ENCODE measurements at regions not wholly inside any gene's neighbourhood (a gene's known extent, or its start where the extent isn't known, plus 50 kb on each side); places are given as distances from the start of the nearest gene placed in this dataset.

DNA sequence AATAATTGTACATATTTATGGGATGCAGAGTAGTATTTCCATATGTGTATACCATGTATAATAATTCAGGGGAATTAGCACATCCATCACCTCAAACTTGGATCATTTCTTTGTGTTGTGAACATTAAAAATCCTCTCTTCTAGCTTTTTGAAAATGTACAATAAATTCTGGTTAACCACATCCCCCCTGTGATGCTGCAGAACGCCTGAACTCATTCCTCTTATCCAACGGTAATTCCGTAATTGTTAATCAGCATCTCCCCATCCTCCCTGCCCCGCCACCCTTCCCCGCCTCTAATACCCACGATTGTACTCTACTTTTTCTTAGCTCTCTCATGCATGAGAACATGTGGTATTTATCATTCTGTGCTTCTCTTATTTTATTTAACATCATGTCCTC, 127.7 kb upstream of the ANKRD55 start:
- DNase-seq, result no peak

DNA sequence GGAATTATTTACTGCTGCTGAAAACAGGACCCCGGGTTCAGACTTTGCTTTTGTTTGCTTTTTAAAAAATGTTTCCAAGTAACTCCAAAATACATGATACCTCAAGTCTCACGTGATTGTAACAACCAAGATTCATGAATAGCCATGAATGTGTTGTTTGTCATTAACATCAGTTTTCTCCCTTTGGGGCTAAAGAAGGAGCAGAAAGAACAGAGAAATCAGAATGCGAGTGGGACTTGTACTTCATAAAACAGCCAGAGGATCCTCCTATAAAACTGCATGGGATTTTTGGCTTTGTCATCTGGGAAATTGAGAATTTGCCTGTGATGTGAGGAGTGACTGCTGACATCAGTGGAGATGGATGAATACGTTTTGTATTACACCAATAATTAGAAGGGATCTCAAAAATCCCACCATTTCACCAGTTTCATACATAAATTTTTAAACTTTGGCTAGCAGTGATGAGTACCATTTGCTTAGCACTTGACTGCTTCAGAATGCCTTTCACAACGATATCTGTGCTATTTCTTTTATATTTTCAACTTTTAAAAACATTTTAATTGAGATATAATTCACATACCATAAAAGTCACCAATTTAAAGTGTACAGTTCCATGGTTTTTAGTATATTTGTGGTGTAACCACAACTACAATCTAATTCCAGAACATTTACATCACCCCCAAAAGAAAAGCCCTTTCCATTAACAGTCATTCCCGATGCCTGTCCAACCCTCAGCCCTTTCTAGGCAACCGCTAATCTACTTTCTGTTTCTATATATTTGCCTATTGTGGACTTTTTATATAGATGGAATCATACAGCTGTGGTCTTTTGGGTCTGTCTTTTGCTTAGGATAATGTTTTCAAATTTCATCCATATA, 126.9 kb upstream of the ANKRD55 start:
- DNase-seq, result no peak

DNA sequence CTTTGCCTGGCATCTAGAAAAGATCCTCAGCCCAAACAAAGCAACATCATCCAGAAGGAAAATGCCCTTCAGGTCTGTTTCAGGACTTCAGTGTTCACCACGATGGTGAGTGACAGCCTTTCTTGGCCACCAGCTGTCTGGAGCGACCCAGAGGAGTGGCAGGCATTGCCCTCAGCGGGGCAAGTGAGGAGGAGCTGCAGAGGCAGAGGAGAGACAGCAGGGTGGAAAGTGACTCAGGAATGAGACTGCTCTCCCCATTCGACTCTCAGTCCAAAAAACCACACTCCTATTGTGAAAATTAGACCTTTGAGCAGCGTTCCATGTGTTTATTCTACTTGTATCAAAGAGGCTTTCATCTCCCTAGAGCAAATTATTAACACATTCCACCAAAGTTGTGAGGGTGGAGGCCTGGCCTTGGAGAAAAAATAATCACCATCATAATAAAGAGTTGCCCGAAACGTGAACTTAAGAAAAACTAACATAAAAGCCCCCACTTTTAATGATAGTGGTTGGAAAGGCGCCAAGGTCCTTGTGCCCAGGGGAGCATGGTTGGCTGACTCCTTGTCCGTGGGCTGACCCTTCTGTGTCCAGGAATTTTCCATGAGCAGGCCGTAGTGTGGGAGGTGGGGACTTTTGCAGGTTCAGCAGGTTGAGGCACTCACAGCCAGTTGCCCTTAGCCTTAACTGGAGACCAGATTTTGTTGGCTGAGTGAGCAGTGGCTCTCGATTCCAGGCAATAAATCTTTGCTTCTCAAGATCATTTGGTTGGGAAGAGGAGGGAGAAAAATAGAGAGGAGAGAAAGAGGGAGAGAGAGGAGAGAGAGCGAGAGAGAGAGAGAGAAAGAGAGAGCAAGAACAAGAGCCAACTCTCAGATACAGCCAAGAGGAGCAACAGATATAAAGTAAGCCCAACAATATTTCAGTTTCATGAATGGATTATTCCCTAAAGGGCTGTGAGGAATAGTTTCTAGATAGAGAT, 125.9 kb upstream of the ANKRD55 start:
- no peak for DNase-seq

DNA sequence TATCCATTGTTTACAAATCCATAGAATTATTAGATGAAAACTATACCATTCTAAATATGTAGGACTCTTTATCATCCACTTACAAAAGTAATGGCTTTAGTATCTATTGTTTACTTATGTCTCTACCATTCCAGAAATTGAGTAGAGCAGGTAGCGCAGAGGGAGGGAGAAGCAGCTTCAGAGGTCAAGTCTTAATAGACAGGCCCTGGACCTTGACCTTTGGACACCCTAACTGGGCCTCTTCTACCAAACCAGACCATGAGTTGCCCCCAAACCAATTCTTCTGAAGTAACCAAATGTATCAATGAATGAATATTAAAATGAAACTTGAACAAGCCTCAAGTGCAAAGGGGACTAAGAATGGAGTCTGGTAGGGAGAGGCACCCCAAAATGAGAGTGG, 124.9 kb upstream of the ANKRD55 start:
- no peak for DNase-seq

DNA sequence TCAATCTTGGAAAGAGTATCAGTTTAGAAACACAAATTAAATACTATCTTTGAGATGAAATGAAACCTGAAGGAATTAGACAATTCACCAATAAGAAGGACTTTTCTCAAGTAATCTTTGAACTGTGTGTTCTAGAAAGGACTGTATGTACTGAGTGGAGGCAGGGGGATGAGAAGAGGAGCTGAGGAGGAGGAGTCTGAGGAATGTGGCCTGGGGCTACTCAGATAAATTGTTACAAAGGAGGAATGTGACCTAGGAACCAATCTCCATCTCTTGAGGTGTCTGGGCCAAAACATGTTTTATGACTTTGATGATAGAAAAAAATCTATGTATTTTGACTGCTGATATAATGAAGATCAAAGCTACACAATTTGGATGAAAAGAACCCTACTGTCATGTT, 124.3 kb upstream of the ANKRD55 start:
- no peak for DNase-seq

DNA sequence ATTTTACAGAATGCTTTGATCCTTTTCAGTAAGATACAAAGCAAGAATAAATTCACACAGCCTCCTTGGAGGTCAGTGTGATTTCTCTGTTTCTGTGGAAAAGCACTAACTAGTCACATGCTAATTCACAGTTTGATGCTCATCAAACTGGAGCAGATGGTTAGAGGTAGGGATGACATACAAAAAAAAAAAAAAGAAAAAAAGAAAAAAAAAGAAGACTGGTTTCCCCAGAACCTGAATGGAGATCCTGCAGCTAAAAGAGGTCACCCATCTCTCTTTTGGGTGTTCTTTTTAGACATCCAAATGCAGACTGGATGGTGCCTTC, 123.7 kb upstream of the ANKRD55 start:
- no peak for DNase-seq

DNA sequence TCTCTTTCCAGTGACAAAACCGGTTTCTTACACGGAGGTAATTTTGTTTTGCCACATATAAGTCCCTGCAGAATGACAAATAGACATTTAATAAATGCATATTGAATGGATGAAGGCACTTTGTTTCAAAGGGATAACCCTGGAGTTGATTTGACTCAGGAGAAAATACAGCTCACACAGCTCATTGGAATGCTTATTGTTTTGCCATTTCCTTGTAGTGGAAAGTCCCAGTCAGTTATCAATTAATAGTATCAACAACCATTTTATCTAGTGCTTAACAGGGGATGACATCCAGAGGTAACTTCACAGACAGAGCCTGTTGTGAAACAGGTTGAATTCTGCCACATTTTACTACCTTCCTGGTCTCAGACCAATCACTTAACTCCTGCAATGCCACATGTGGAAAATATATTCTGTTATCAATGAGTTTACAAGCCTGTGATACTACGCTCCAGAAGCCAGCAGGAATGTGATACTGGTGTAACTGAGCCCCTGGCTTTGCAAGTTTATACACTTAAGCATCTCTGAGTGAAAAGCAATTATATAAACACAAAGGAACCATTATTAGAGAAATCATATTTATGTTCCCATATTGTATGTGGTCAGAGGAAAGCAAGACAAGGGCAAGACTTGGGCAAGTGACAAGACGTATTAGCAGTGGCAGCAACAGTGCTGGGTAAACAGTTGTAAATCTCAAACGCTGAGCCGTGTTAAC, 123.1 kb upstream of the ANKRD55 start:
- DNase-seq, result no peak

DNA sequence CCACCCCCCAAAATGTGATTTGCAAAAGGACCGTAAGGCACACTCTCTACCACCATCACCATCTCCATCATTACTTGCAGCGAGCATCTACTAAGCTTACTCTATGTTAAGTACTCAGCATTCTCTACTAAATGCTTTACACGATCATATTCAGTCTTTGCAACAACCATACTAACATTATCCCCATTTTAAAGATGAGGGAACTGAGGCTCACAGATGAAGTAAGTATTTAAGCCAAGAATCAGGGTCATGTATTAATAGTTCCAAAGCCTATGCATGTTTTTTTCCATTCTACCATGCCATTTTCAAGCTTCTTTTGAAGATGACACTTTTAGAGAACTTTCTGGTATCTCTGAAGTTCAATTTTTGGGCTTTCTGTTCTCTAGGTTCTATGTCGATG, 121.7 kb upstream of the ANKRD55 start:
- no peak for DNase-seq

DNA sequence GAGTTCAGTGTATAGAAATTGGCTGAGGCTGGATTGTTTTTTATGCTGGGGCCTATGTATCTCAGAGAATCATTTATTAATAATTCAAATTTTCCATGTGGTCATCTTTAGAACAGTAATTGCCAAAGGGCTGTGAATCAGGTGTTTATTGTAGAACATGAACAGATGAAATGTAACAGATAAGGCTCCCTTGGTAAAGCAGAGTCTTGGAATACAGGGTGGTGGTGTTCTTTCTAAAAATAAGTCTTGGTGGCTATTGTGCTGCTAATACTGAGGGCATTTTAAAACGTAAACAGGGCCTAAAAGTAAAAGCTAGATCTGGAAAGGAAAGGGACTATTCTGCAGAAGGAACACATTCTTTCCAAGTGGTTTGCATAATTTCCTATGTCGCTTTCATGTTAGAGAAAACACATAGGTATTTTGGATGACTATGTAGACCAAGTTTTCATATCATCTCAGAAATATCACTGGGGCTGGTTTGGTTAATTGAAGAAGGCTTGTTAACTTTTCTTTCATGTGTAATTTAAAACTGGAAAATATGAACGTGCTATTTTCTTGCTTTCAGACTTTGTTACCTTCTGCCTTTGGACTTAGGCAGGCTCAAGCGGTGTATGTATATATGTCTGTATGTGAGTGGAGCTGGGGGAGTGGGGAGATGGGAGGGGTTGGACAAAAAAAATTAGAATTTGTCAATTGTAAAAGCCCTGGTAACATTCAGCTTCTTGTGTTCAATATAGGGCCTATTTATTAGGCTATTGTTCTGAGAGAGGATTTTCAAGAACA, 119.9 kb upstream of the ANKRD55 start:
- no peak for DNase-seq

DNA sequence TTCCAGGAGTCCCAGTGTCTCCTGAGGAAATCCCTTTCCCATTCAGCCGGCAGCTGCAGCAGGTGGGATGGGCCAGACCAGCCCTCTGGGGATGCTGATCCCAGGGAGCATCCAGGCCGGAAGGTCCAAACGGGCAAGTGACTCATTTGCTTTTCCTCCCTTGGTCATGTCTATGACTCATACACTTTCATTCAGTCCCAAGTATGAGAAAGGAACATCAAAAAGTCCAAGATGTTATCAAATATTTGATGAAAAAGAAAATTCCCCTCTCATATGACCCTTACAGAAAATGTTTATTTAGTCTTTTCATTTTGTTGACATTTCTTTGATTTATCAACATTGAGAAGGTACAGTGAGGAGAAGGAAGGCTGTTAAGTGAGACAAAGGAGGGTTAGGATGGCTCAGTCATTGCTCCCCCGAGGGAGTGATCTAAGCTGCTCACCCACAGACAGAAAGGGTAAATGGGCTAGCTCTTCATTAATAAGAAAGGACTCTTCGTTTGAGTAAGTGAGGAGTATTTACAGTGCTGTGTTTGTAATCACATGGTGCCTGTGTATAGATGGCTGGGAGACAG, 117.6 kb upstream of the ANKRD55 start:
- DNase-seq, result no peak

DNA sequence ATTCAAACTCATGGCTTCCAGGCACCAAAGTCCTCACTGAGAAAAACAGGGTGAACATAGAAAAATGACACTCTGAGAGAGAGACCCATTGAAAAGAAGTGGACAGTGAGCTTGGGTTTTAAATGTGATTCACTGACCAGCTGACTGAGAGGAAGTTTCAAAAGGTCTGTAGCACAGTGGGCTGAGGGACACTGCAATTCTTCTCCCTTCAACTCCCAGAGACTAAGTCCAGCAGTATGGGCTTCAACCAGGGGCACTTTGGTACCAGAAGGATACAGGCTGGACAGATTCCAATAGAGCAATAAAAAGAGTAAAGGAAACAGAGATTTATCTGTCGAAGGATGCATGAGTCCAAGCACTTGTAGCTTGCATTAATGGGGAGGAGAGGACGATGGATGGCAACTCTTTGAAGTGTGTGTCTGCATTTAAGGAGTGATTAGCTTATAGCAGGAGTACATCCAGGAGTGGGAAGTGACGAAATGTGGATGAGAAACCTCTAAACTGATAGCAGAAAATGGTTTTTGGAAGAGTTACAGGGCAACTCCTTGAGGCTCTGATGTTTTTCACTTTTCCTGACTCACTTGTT, 117.0 kb upstream of the ANKRD55 start:
- DNase-seq, result no peak

DNA sequence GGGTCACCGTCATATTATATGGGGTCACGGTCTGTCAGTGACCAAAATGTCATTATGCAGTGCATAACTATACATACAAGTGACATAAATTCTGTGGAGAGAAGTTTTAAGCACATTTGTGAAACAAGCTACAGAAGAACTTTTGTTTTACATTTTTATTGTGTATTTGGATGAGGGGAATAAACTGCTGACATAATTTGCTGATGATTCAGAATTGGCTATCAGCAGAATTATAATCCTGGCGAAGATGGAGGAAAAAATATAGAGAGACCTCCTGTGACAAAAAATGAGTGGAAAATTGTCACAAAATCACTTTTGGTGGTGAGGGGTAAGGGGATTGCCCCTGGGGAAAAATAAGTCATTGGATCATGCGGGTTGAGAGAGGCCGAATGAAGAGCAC, 116.3 kb upstream of the ANKRD55 start:
- DNase-seq, result no peak

DNA sequence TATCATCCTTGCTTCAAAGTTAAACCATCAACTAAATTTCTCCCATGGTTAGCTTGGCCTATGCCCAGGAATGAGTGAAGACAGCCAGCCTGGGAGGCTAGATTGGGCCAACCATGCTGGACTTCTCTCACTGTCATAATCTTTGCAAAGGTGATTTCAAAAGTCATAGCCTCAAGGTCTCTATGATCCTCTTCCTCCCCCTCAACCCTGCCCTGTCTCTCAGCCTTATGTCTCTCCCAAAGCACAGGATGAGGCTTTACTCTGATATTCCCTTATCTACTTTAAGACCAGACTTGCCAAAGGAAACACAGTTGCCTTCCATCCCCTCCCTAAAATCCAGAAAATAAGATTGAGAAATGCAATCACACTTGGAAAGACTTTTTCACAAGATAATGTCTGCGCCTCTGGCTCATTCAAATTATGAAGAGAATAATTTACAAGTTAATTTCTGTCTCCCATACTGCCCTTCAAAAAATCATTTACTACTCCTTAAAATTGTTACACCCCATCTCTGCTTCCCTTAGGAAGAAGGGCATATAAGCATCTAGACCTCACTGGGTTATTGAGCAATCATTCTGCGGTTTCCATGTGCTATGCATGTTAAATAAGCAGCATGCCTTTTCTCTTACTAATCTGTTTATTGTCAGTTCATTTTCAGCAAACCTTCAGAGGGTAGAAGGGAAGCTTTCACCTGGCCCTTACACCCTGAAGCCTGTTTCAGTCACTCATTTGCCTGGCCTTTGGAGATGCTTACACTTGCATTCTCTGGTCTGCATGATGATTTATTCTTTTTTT, 113.8 kb upstream of the ANKRD55 start:
- DNase-seq, result no peak

DNA sequence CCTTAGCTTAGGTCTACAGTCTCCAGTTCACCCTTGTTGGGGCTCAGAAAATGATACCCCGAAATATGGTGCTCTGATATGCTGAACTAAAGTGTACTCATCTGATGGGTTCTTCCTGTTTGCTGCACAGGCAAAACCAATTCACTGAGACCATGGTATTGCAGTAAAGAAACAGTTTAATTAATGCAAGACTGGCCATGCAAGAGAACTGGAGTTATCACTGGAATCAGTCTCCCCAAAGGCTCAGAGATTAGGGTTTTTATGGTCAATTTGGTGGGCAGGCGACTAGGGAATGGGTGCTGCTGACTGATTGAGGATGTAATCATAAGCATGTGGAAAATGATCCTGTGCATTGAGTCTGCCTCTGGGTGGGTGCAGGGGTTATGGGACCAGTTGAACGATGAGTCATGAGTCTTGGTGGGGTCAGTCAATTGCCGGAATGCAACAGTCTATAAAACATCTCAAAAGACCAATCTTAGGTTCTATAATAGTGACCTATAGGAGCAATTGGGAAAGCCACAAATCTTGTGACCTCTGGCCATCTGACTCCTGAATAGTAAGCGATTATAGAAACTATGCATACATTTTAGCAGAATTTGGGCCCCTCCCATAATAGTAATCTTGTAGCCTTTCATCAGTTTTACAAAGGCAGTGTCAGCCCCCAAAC, 113.0 kb upstream of the ANKRD55 start:
- DNase-seq, result no peak

DNA sequence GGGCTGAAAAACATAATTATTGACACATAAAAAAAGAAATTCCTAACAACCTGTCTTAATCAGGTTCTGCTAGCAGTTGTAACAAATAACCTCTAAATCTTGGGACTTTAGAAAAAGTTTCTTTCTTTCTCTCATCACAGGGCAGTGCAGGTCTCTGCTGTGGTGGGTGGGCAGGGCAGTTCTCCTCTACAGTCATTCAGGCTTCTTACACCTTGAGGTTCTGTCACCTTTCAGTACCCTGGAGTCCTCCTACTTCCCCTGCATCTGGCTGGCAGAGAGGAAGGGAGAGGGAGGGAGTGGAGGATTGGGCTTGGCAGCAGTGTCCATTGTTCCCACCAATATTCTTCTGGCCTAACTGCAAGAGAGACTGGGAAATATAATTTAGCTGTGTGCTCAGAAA, 112.2 kb upstream of the ANKRD55 start:
- no peak for DNase-seq

DNA sequence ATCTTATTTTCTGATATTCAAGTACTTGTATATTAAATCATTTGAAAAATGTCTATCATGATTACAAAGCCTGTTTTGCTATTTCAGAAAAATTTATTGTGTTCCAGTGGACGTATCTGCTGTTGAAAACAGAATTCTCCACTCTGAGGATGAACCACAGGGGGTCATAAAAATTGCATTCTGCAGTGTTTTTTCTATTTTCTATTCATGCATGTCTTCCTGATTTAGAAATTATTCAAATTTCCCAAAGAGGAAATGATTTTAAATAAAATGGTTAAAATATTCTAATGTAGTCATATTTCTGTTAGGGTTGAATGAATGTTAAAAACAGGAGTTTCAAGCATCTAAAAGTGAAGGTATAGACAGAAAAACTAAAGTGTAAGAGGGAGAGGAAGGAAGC, 111.5 kb upstream of the ANKRD55 start:
- no peak for DNase-seq

DNA sequence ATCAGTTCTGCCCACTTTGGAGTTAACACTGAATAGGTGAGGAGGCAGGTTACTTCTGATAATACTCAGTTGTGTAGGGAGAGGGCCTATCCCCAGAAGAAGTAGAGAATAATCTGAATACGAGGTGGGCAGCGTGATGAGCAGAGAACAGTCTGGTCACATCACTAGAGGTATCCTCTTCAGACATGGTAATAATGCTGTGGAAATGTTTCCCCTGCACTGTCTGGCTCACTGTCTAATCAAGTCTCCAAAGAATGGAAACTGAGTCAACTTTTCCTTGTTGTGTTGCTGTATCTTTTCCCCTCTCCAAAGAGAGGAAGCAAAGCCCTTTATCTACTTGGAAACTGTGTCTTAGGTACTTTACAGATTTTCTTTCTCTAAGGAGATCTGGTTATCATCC, 110.9 kb upstream of the ANKRD55 start:
- no peak for DNase-seq

DNA sequence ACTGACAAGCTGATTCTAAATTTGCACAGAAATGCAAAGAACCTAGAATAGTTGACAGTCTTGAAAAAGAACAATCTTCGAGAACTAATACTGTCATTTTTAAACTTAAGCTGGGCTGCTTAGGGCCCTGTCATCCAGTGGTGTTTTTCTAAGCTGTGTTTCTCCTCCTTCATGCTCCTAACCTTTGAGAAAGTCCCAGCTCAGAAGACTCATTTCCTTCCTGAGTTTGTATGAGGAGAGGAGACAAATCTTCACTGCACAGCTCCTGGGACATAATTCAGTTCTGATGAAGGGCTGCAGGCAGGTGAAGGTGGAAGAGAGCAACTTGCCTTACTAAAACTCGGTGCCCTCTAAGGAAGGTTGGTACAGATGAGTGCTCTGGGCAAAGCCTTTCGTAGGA, 109.5 kb upstream of the ANKRD55 start:
- DNase-seq, result no peak

DNA sequence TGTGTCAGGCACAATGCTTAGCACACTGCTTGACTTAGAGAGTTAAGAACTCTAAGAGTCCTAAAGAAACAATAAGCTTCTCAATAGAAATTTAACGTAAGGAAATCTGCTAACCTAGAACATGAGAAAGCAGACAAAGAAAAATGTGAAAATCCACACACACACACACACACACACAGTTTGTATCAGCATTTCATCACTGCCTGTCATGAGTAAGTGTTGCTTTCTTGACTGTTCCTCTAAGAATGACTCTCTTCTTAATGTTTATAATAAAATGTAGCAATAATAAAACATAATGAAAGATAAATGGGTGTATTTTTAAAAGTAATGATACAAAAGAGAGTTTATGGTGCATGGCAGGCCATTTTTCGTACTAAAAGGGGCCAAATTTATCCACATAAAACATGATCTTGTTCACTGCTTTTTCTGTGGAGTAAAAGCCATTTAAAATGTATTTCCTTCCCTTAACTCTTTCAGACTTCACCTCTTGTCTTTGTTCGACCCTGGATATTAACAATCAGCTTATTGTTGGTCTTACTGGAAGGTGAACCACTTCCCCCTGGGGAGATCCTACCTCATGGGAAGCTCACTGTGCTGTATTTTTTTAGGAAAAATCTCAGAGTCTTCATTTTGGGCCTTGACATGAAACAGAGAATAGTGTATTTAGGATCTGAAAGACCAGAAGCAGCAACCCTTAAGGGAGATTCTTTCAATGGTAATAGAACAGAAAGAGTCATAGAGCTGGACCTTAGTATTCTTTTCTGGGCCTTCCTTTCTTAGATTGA, 107.3 kb upstream of the ANKRD55 start:
- DNase-seq, result no peak

DNA sequence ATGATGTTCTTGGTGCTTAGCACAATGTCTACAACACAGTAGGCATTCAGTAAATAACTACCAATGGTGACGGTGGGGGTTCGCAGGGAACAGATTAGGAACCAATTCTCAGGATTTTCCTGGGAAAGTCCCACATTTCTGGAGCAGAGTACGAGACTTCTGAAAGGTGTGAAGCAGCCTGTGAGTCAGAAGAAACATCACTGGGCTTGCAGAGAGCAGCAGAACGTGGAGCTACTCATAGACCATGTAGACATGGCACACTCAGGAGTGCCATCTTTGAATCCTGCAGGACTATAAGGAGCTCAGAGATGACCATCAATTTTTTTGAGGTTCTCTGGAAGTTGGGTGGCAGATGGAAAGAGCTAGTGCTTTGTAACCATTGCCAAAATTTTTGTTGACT, 106.6 kb upstream of the ANKRD55 start:
- DNase-seq, result no peak

Data from DMS79 (cell line).